Activated T-cell treated with anti-CD3 and anti-CD28 coated beads for 24 hours (primary cell): ENCODE measurements at regions not wholly inside any gene's neighbourhood (a gene's known extent, or its start where the extent isn't known, plus 50 kb on each side); places are given as distances from the start of the nearest gene placed in this dataset.
"Not testable (repeated sequence)": the region's sequence is repeated elsewhere in the genome, so short reads cannot be mapped to it uniquely, and the experiment has no call there.

Source experiments
- DNase-seq: peaks from one replicate; pipeline ENCODE4 v3.0.0-alpha.2; 2020; ENCODE audit warnings: low read depth

DNA sequence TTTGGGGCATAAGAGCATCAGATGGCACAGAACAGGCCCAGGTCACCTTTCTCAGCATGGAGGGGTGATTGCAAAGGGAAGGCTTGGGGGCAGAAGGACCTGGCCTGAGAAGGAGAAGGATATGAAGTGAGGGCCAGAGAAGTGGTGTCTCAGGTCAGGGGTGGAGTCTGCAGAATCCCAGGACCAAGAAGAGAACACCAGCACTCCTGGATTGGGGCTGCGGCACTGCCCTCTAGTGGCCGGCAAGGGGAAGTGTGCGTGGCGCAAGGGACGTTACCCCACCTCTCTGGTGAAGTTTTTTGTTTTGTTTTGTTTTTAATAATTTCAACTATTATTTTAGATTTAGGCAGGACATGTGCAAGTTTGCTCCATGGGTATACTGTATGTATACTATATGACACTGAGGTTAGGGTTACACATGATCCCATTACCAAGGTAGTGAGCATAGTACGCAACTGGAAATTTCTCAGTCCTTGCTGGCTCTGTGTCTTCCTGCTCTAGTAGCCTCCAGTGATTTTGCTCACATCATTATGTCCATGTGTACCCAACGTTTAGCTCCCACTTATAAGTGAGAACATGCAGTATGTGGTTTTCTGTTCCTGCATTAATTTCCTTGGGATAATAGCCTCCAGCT, 1548.6 kb downstream of the EFNA5 start:
- no peak for DNase-seq

DNA sequence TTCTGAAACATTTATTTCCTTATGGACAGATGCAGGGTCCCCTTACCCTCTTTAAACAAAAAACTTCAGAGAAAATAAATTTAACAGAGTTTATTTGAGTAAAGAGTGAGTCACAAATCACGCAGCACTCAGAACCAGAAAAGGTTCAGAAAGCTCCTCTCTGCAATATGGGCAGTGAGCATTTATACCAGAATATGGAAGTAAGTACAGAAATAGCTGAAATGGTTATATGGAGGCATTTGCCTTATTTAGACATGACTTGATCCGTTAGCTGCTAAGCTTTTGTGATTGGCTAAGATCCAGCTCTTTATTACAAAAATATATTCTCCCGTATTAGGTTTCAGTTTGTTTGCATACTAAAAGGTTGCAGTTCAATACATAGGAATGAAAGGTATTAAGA, 1554.1 kb downstream of the EFNA5 start:
- no peak for DNase-seq

DNA sequence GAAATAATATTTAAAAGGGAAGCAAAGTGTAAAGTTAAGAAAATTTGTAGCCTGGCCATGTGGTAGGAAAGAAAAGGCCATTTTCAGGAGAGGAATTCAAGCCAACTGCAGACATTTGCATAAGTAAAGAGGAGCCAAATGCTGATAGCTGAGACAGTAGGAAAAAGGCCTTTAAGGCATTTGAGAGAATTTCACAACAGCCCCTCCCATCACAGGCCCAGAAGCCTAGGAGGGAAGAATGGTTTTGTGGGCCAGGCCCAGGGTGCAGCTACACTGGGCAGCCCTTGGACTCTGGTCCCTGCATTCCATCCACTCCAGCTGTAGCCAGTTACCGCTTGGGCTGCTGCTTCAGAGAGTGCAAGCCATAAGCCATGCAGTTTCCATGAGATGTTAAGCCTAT, 1556.8 kb downstream of the EFNA5 start:
- DNase-seq: no peak

DNA sequence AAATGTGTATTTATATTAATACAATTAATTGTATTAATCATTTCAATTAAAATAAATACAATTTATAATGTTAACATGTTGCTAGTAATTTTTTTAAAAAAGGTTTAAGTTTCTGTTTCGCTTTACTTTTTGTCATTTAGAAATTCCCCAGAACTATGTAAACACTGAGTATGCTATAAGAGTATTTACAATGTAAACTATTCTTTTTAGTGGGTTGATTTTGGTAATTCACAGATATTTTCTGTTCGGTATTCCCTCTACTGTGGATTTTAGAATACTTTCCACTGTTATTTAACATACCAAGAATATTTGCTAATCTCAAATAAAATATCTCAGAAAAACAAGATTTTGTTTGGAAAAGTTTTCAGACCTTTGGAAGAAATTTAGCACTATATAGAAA, 1564.4 kb downstream of the EFNA5 start:
- no peak for DNase-seq

DNA sequence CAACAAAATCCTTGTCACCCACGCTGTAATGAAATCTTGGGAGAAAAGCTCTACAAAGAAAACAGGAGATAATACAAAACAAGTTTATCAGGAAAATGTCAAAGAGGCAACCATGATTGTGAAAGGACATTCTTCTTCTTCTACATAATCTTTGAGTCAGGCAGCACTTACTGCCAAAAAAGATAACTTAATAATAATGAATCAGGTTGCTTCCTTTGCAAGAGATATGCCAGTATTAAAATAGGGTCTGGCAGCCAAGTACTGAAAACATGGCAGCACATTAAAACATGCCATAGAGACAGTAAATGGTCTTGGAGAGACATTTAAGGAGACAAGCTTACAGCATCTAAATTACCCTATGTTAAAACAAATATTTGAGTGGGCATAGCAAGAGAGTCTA, 1573.4 kb downstream of the EFNA5 start:
- DNase-seq: no peak

DNA sequence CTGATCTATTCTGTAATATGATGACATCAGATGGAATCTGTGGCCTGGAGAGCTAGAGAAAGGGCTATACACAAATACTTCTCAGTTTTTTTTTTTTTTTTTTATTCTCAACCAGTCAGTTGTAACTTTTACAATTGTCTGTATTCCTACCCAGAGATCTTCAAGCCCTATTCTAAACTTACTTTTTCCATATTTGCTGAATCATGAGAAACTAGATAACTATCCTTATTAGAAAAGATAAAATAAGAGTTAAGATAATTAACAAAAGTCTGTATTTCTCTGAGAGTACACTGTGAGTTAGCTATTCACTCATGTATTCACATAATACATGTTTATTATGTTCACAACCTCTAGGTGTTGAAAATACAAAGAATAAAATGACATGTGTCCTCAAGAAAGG, 1575.9 kb downstream of the EFNA5 start:
- no peak for DNase-seq

DNA sequence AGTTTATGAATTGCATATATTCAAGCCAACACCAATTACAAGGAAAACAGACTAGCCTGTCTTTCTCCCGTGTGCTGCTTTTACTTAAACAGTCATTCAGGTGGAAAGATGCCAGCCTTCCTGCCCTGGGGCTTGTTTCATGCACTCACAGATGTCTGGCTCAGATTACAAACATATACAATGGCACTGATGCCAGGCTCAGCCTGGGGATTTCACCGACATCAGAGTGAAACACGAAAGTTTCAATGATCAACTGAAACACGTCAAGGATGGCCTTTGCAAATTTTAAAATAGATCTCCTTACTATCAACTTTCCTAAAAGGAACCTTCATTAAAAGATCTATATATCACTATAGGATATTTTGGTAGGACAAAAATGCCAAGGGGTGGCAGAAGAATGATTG, 1576.5 kb downstream of the EFNA5 start:
- DNase-seq: no peak

DNA sequence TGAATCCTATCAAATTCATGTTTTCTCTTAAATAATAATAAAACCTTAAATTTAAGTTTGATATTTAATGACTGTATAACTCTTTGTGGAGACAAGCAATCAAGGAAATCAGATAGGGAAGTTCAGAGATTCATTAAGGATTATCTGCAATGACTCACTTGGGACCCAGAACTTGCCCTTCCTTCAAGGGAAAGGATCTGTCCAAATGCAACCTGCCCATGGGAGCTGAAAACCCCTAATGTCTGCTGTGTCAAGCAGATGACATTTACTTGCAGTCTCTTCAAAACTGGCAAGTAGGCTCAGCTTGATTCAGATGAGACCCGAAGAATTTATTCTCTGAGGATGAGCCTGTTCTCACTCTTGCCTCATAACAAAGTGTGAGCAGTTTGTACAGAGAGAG, 1577.6 kb downstream of the EFNA5 start:
- no peak for DNase-seq

DNA sequence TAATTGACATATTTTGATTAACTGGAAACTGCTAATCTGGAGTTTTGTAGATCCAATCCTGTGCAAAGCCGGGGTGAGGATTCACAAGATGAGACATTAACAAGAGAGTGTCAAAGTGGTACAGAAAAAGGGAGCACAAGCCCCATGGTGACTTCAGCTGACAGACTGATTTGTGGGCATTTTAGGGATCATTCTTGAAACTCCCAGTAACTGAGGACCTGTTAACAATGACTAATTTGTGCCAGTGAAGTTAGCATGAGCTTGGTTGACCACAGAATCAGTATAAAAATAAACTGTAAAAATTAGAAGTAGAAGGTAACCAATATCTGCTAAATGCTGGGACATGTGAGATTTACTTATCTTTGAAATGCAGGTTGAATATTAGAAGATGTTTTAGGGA, 1578.3 kb downstream of the EFNA5 start:
- DNase-seq: no peak

DNA sequence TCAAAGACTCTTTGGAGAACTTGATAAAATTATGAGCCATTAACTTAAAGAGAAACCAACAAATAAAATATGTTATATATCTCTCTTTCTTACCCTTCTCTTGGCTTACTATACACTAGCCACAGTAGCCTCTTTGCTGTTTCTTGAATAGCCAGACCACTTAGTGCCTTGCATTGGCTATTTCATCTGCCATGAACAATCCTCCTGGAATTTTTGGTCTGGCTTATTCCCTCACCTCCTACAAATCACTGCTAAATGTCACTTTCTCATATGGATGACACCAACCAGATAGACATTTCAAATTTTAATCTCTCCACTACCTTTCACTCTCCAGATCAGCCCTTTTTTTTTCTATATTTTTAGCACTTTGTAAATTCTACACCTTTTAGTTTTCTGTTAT, 1581.7 kb downstream of the EFNA5 start:
- DNase-seq: no peak

DNA sequence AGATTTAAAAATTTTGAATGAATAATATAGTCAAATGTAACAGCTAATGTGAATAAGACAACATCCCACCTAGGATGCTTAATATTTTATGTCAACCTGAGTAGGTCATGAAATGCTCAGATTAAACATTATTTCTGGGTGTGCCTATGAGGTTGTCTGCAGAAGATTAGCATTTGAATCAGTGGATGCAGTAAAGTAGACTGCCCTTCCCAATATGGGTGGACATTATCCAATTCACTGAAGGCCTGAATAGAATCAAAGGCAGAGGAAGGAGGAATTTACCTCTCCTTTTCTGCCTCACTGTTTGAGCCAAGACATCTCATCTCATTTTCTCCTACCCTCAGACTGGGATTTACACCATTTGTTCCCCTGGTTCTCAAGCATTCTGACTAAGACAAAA, 1582.3 kb downstream of the EFNA5 start:
- DNase-seq: no peak

DNA sequence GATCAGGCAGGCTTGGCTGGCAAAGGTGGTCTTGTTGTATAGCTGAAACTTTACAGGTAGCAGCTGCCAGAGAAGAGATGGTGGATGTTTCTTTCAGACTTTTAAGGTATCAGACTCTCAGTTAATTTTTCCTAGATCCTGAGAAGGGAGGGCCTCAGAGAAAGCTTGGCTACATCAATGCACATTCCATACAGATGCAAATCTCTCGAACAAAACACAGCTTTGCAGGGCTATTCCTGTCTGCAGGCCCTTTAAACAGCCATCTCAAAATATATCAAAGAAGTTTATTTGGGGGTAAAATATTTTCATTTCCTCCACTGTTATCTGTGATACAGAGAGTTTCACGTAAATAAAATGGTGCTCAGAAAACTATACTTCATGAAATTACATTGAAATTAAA, 1584.4 kb downstream of the EFNA5 start:
- DNase-seq: no peak

DNA sequence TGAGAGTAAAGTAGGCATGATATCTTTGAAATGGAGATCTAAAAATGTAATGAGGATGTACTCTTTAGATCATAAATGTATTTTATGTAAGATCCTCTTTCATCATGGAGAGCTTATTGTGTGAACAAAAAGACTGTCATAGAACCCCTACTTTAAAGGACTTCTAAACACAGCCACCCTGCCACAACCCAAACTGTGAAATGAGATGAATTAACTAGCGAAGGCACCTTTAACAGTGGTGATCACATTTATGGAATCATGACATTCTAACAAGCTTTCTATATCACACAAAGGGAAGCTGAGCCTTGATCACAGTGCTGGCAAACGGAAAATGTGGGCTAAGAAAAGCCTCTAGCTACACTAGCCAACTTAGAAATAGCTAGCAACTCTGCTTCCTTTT, 1585.2 kb downstream of the EFNA5 start:
- no peak for DNase-seq

DNA sequence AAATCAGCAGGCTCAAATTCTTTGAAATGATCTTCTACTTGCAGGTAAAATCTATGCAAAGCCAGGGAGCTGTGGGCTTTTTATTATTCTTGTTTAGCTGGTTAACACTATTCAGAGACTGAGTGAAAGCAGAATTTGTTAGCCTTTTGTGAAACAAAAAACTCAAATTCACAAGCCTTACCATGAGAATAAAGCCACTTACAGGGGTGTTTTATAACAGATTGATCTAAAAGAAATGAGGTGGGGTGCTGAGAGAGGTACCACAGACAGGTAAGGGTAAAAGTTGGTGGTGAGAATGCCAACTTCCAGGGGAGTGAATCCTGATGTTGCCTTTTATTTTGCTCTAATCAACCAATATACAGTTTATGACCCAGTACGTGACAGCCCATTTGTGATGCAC, 1585.6 kb downstream of the EFNA5 start:
- DNase-seq: no peak

DNA sequence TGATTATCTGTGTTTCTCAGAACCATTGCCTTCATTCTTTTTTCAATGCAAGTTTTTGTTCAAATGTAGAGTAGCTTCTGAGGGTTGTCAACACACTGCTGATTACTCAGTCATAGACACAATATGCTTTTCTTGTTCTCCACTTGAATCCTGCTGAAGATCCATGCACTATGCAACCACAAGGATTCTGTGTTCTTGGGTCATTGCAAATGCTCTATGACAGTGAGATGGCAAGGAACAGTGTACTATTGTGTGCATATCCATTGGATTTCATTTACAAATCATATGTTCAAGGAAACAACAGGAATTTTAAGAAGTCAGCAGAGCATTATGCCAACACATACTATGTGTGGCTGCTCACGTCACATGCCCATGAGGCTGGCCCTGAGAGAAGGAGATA, 1590.2 kb downstream of the EFNA5 start:
- no peak for DNase-seq

DNA sequence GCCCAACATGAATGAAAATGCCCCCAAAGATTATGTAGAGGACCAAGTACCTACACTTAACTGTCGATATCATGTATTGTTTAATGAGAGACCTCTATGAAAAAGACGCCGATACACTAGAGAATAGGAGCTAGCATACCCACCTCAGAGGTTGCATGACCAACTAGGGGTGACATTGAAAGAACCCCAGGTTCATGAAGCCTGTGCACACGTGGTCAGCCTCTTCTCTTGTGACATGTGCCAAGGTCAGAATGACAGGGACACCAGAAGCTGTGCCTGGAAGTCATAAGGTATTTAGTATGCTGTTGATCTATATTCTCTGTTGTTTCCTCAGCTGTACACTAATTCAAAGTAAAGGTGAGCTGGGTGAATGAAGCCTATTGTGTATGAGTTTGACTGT, 1594.1 kb downstream of the EFNA5 start:
- no peak for DNase-seq

DNA sequence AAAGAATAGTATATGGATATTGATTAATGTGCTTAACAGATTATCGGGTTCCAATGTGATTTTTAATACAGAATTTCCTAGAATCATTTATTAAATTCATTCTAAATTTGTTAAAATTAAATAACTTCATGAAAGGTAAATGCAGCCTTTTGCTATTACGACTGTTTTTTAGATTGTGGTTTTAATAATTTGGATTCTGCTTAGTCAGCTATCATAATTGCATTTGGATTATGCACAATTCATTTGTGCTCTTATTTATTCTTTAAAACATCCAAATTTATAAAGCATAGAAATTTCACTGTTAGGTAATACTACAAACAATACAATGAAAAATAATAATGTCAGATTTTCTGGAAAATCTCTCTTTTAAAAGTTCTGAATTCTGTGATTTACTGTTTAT, 1598.5 kb downstream of the EFNA5 start:
- DNase-seq: no peak

DNA sequence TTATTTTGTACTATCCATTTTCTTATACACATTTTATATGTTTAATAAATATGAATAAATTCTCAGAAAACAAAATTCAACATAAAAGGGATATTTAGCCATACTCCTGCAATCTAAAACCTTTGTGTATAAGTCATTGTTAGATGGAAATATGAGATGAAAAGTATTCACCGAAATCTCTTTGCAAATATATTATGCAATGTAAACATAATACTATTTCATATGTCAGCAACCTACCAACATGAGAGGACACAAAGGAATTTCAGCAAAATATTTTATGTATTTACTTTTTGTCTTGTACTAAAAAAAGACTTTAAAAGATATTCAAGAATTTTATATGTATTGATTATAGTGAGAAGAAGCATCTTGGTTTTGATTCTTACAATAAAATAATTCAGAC, 1623.4 kb downstream of the EFNA5 start:
- DNase-seq: no peak

DNA sequence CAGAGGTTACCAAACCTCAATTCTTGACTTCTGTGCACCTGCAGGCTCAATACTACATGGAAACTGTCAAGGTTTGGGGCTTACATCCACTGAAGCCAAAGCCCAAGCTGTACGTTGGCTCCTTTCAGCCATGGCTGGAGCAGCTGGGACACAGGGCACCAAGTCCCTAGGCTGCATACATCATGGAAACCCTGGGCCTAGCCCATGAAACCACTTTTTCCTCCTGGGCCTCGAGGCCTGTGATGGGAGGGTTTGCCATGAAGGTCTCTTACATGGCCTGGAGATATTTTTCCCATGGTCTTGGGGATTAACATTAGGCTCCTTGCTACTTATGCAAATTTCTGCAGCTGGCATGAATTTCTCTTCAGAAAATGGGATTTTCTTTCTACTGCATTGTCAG, 1638.7 kb downstream of the EFNA5 start:
- DNase-seq: not testable (repeated sequence)

DNA sequence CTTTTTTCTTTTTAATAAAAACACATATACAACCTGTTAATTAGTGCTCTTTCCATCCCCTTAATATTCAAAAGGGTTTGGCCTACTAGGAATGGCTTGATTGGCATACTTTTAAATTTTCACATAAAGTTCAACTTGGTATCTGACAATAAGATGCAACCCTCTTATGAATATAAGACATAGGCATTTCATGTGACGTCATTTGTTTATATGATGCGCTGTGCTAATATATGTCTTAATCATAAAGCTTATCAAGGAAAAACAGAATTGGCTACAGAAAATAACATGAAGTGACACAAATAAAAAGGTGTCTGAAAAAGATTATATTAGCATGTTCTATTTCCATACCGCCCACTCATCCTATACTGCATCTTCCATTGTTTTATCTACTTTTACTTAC, 1642.4 kb downstream of the EFNA5 start:
- no peak for DNase-seq

DNA sequence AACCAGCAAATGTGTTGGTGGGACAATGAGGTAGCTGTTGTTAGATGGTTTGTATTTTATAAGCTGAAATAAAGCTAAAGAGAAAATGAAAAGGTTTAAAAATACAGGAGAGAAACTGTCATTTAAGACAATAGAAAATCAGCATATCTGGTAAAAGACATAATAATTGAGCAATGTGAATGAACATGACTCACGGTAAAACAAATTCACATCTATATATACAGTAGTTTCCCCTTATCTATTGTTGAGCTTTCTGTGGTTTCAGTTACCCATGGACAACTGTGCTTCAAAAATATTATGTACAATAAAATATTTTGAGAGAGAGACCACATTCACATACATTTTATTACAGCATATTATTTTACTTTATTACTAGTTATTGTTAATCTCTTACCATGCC, 1649.8 kb downstream of the EFNA5 start:
- DNase-seq: no peak

DNA sequence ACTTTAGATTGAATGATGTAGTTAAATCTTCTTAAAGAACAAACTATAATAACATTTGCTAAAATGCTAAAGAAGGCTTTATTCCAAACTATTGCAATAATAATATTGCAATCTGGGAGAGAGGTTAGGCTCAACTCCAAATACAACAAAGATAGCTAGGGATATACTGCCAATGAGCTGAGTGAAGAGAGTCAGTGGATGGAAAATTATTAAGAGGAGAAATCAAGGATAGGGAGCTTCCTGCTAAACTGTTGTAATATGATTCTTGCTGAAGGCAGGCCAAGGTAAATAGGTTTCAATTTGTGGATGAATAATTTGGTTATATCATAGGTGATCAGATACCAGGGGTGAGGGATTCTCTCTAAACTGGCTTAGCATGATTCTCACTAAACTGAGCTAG, 1651.5 kb downstream of the EFNA5 start:
- DNase-seq: no peak

DNA sequence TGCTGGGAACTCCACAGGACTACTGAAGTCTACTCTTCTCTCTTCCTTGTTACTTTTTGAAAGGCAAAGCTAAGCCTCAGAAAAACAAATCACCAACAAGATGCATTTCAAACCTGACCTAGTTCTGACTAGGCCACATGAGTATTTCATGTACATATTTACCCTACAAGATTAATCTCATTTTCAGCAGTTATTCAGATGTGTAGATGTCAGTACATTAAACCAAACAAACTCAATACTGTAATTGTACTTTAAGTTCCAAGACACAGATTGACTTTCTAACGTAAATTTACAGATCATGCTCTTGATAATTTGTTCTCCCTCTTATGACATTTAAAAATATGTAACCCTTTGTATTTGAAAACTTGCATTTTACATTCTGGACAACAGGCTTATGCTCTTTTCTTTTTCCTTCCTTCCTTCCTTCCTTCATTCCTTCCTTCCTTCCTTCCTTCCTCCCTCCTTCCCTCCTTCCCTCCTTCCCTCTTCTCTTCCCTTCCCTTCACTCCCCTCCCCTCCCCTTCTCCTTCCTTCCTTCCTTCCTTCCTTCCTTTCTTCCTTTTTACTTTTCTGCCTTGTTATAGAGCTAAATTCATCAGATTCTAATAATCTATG, 1653.4 kb downstream of the EFNA5 start:
- no peak for DNase-seq

DNA sequence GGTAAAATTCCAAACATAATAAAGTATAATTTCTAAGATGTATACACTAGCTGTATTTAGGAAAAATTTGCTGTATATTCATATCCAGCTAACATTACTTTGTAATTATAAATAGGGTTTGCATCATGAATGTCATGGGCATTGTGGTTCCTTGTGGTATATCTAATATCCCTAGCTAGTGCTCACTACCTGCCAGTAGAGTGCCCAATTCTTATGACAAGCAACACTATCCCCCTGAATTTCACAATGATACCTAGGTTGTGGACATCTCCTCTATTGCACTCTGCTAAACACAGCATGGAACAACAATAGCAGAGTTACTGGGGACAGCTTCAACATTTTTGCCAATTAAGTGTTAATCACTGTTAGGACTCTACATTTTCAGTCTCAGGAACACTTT, 1656.5 kb downstream of the EFNA5 start:
- no peak for DNase-seq

DNA sequence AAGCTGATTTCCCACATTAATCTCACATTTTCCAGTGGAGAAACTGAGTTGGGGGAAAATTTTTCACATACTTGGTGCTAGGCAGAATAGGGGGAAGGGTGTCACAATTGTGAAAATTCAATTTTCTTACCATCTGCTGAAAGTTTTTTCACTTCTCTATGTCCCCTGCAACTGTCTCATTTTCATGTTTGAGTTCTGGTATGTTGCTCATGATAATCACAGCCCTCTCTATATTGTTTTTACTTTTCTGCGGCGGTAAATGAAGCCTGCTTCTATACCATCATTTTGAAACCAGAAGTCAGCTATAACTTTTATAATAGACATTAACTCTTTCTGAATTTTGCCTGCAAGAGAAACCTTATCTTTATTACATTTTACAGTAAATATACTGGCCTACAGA, 1664.5 kb downstream of the EFNA5 start:
- no peak for DNase-seq
